ENCODE measurements at regions not wholly inside any gene's neighbourhood (a gene's known extent, or its start where the extent isn't known, plus 50 kb on each side); places are given as distances from the start of the nearest gene placed in this dataset.
"Not testable (repeated sequence)": the region's sequence is repeated elsewhere in the genome, so short reads cannot be mapped to it uniquely, and the experiment has no call there.

- DNase-seq, result no peak
Measured at GRCh38 chr12:46486588-46486987, 114.0 kb upstream of the SLC38A2 start.

- DNase-seq, result no peak
Measured at GRCh38 chr12:46485853-46486252, 113.3 kb upstream of the SLC38A2 start.

- no peak for DNase-seq
Measured at GRCh38 chr12:46484396-46485061, 112.0 kb upstream of the SLC38A2 start.

GRCh38 chr12:46483572-46484395 is 111.2 kb upstream of the SLC38A2 start:
- DNase-seq, result no peak

GRCh38 chr12:46480724-46481123 is 108.2 kb upstream of the SLC38A2 start:
- no peak for DNase-seq

GRCh38 chr12:46480316-46480715 is 107.7 kb upstream of the SLC38A2 start:
- no peak for DNase-seq

- DNase-seq, result no peak
Measured at GRCh38 chr12:46478123-46478522, 105.5 kb upstream of the SLC38A2 start.

- no peak for DNase-seq
Measured at GRCh38 chr12:46477541-46477940, 105.0 kb upstream of the SLC38A2 start.

- no peak for DNase-seq
Measured at GRCh38 chr12:46475972-46476645, 103.5 kb upstream of the SLC38A2 start.

- DNase-seq, result not testable (repeated sequence)
Measured at GRCh38 chr12:46474385-46474784, 101.8 kb upstream of the SLC38A2 start.

GRCh38 chr12:46473634-46474329 is 101.2 kb upstream of the SLC38A2 start:
- peak; percentile 56 for DNase-seq

- DNase-seq, result no peak
Measured at GRCh38 chr12:46472893-46473633, 100.5 kb upstream of the SLC38A2 start.

- no peak for DNase-seq
Measured at GRCh38 chr12:46472144-46472705, 99.7 kb upstream of the SLC38A2 start.

GRCh38 chr12:46471404-46471803 is 98.8 kb upstream of the SLC38A2 start:
- DNase-seq, result no peak

- DNase-seq, result no peak
Measured at GRCh38 chr12:46470975-46471374, 98.4 kb upstream of the SLC38A2 start.

GRCh38 chr12:46470036-46470627 is 97.6 kb upstream of the SLC38A2 start:
- DNase-seq, result no peak

GRCh38 chr12:46468813-46469212 is 96.2 kb upstream of the SLC38A2 start:
- no peak for DNase-seq

- no peak for DNase-seq
Measured at GRCh38 chr12:46468160-46468559, 95.6 kb upstream of the SLC38A2 start.

- no peak for DNase-seq
Measured at GRCh38 chr12:46465307-46465706, 92.7 kb upstream of the SLC38A2 start.

- DNase-seq, result no peak
Measured at GRCh38 chr12:46464863-46465262, 92.3 kb upstream of the SLC38A2 start.

- DNase-seq, result no peak
Measured at GRCh38 chr12:46462641-46463355, 90.2 kb upstream of the SLC38A2 start.
